ENCODE measurements at regions not wholly inside any gene's neighbourhood (a gene's known extent, or its start where the extent isn't known, plus 50 kb on each side); places are given as distances from the start of the nearest gene placed in this dataset.

- no peak for DNase-seq
Observed at GRCh38 chr5:3393122-3393919, 202.3 kb upstream of the IRX1 start.

GRCh38 chr5:3392306-3392939 is 203.2 kb upstream of the IRX1 start:
- no peak for DNase-seq

GRCh38 chr5:3391210-3391609 is 204.4 kb upstream of the IRX1 start:
- DNase-seq: no peak

- no peak for DNase-seq
Observed at GRCh38 chr5:3389471-3390026, 206.1 kb upstream of the IRX1 start.

- DNase-seq: no peak
Observed at GRCh38 chr5:3386637-3387036, 209.0 kb upstream of the IRX1 start.

GRCh38 chr5:3385991-3386519 is 209.6 kb upstream of the IRX1 start:
- DNase-seq: no peak

- no peak for DNase-seq
Observed at GRCh38 chr5:3384531-3384930, 211.1 kb upstream of the IRX1 start.

- no peak for DNase-seq
Observed at GRCh38 chr5:3382782-3383181, 212.8 kb upstream of the IRX1 start.

GRCh38 chr5:3382151-3382550 is 213.5 kb upstream of the IRX1 start:
- no peak for DNase-seq

- no peak for DNase-seq
Observed at GRCh38 chr5:3381206-3381825, 214.3 kb upstream of the IRX1 start.

- no peak for DNase-seq
Observed at GRCh38 chr5:3380689-3381088, 214.9 kb upstream of the IRX1 start.

- no peak for DNase-seq
Observed at GRCh38 chr5:3377831-3378230, 217.8 kb upstream of the IRX1 start.

- DNase-seq: no peak
Observed at GRCh38 chr5:3377176-3377575, 218.5 kb upstream of the IRX1 start.

- DNase-seq: no peak
Observed at GRCh38 chr5:3376611-3377010, 219.0 kb upstream of the IRX1 start.

GRCh38 chr5:3375586-3376311 is 219.9 kb upstream of the IRX1 start:
- DNase-seq: no peak

GRCh38 chr5:3373391-3373790 is 222.2 kb upstream of the IRX1 start:
- no peak for DNase-seq

GRCh38 chr5:3372289-3372688 is 223.3 kb upstream of the IRX1 start:
- DNase-seq: no peak

GRCh38 chr5:3365501-3366215 is 230.0 kb upstream of the IRX1 start:
- no peak for DNase-seq

GRCh38 chr5:3364941-3365340 is 230.7 kb upstream of the IRX1 start:
- no peak for DNase-seq

GRCh38 chr5:3364433-3364832 is 231.2 kb upstream of the IRX1 start:
- no peak for DNase-seq

- no peak for DNase-seq
Observed at GRCh38 chr5:3362606-3362910, 233.1 kb upstream of the IRX1 start.

GRCh38 chr5:3361811-3362605 is 233.6 kb upstream of the IRX1 start:
- no peak for DNase-seq
